ENCODE measurements at regions not wholly inside any gene's neighbourhood (a gene's known extent, or its start where the extent isn't known, plus 50 kb on each side); places are given as distances from the start of the nearest gene placed in this dataset.

DNA sequence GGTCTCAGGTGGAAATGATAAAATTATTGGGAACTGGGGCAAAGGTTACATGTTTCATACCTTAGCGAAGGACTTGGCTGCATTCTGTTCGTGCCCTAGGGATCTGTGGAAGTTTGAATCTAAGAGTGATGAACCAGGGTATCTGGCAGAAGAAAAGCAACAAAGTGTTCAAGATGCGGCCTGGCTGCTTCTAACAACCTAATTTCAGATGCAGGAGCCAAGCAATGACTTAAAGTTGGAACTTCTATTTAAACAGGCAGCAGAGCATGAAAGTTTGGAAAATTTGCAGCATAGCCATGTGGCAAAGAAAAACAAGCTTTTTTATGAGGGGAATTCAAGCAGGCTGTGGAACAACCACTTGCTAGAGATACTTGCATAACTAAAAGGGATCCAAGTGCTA is 73.5 kb downstream of the CD24 start:
- Histone ChIP-seq H3K9me3 (peaks cover 6% of the 10 kb centered on the region), H3K4me1 (no peaks in the 10 kb centered on the region), H3K27ac (no peak overlapping the region), H3K27me3 (no peaks in the 10 kb centered on the region), H3K4me3 (no peak overlapping the region), H3K36me3 (no peaks in the 10 kb centered on the region)
- intact Hi-C loops (cut with DNase I): no loop called here
- no peak for DNase-seq (ENCODE audit: extremely low spot score in 2 of 2)
- TF ChIP-seq POLR2AphosphoS5 (IDR thresholded peaks at IDR 0.05; ENCODE audit: insufficient read depth in 1 of 2, low read depth in 1 of 2) (no peak), POLR2A (IDR thresholded peaks at IDR 0.05) (no peak)
- TF ChIP-seq, protein P1, sequence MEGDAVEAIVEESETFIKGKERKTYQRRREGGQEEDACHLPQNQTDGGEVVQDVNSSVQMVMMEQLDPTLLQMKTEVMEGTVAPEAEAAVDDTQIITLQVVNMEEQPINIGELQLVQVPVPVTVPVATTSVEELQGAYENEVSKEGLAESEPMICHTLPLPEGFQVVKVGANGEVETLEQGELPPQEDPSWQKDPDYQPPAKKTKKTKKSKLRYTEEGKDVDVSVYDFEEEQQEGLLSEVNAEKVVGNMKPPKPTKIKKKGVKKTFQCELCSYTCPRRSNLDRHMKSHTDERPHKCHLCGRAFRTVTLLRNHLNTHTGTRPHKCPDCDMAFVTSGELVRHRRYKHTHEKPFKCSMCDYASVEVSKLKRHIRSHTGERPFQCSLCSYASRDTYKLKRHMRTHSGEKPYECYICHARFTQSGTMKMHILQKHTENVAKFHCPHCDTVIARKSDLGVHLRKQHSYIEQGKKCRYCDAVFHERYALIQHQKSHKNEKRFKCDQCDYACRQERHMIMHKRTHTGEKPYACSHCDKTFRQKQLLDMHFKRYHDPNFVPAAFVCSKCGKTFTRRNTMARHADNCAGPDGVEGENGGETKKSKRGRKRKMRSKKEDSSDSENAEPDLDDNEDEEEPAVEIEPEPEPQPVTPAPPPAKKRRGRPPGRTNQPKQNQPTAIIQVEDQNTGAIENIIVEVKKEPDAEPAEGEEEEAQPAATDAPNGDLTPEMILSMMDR (IDR thresholded peaks at IDR 0.05): no peak

DNA sequence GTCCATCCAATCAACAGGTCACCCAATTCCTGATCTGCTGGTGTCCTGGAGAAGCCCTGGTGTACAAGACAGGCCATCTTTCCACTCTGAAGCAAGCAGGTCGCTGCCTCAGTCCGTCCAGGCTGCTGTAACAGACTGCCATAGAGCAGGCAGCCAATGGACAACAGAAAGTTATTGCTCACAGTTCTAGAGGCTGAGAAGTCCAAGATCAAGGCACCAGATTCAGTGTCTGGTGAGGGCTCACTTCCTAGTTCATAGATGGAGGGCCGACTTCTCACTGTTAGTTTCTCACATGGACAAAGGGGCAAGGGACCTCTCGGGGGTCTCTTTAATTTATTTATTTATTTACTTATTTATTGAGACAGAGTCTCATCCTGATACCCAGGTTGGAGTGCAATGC is 74.8 kb downstream of the CD24 start:
- TF ChIP-seq POLR2AphosphoS5 (IDR thresholded peaks at IDR 0.05; ENCODE audit: insufficient read depth in 1 of 2, low read depth in 1 of 2): no peak
- no peak for TF ChIP-seq POLR2A (IDR thresholded peaks at IDR 0.05)
- TF ChIP-seq, protein P1 (IDR thresholded peaks at IDR 0.05): no peak
- Histone ChIP-seq H3K9me3 (peaks cover 6% of the 10 kb centered on the region), H3K4me1 (no peaks in the 10 kb centered on the region), H3K36me3 (no peaks in the 10 kb centered on the region), H3K4me3 (no peak overlapping the region), H3K27me3 (no peaks in the 10 kb centered on the region), H3K27ac (no peak overlapping the region)
- DNase-seq (ENCODE audit: extremely low spot score in 2 of 2): no peak
- intact Hi-C loops (cut with DNase I): no loop called here

DNA sequence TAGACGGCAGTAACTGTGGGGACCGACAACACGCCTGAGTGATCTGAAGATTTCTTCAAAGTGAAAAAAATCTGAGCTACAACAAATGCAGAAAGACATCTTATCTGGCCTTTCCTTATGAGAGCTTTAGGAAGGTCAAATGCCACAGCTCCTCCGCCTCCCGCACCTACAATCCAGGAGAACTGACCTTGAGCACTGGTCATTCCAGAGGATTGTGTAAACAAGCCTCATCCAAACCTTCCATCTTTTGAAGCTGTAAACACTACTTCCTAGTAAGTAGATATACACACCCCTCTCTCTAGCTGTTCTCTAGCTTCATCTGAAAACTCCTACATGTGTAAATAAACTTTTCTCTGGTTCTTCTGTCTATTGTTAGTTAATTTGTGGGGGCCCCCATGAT is 76.9 kb downstream of the CD24 start:
- Histone ChIP-seq H3K4me3 (no peak overlapping the region), H3K27me3 (no peaks in the 10 kb centered on the region), H3K4me1 (no peaks in the 10 kb centered on the region), H3K36me3 (no peaks in the 10 kb centered on the region), H3K27ac (no peak overlapping the region), H3K9me3 (peaks cover 6% of the 10 kb centered on the region)
- intact Hi-C loops (cut with DNase I): no loop called here
- no peak for DNase-seq (ENCODE audit: extremely low spot score in 2 of 2)
- TF ChIP-seq, protein P1 (IDR thresholded peaks at IDR 0.05): no peak
- TF ChIP-seq POLR2AphosphoS5 (IDR thresholded peaks at IDR 0.05; ENCODE audit: insufficient read depth in 1 of 2, low read depth in 1 of 2) (no peak), POLR2A (IDR thresholded peaks at IDR 0.05) (no peak)

DNA sequence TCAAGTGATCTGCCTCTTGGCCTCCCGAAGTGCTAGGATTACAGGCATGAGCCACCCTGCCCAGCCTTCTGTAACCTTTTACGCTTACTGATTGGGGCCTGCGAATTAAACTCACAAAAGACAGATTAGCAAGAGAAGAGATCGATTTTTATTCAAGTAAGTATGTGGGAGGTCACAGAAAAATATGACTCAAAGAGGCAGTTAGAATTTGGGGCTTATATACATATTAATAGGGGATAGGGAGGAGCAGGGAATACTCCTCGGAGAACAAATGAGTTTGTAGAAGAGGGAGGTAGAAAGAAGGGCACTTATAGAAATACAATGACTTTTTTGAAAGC is 78.9 kb downstream of the CD24 start:
- no peak overlapping the region for H3K27ac ChIP-seq
- no peaks in the 10 kb centered on the region for H3K9me3 ChIP-seq
- TF ChIP-seq POLR2A (IDR thresholded peaks at IDR 0.05): no peak
- TF ChIP-seq, protein P1 (IDR thresholded peaks at IDR 0.05): no peak
- TF ChIP-seq POLR2AphosphoS5 (IDR thresholded peaks at IDR 0.05; ENCODE audit: insufficient read depth in 1 of 2, low read depth in 1 of 2): no peak
- H3K4me1 ChIP-seq: no peaks in the 10 kb centered on the region
- no peaks in the 10 kb centered on the region for H3K27me3 ChIP-seq
- no peak overlapping the region for H3K4me3 ChIP-seq
- H3K36me3 ChIP-seq: no peaks in the 10 kb centered on the region
- no peak for DNase-seq (ENCODE audit: extremely low spot score in 2 of 2)
- intact Hi-C loops (cut with DNase I): no loop called here

DNA sequence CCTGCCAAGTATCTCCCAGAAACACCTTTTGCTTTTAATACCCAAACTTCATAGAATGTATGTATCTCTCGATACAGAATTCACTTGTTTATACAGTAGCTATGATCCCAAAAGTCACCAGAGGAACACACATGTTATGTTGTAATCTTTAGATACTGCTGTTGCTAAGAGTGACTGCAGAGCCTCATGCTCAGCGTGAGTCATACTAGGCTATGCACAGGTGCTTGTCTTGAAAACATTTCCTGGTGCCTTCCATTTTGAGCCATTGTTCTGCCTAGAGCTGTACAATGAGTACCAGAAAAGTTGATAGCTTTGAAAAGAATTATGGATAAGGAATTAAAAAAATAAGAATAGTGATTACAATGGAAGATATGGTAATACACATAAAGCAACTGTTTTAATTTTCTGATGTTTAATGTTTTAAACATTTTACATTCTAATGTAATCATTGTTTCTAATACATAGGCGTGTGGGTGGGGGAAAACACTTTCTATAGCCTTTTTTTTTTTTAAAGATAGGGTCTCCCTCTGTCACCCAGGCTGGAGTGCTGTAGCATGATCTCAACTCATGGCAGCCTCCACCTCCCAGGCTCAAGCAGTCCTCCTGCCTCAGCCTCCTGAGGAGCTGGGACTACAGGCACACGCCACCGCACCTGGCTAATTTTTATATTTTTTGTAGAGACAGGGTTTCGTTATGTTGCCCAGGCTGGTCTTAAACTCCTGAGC is 79.4 kb downstream of the CD24 start:
- intact Hi-C loops (cut with DNase I): no loop called here
- DNase-seq (ENCODE audit: extremely low spot score in 2 of 2): no peak
- Histone ChIP-seq H3K9me3 (no peaks in the 10 kb centered on the region), H3K36me3 (no peaks in the 10 kb centered on the region), H3K4me1 (no peaks in the 10 kb centered on the region), H3K4me3 (no peak overlapping the region), H3K27me3 (no peaks in the 10 kb centered on the region), H3K27ac (no peak overlapping the region)
- TF ChIP-seq POLR2AphosphoS5 (IDR thresholded peaks at IDR 0.05; ENCODE audit: insufficient read depth in 1 of 2, low read depth in 1 of 2): peak in 1 of 2 donors; percentile 74
- TF ChIP-seq, protein P1 (IDR thresholded peaks at IDR 0.05): no peak
